GM21423 (cell line): ENCODE measurements at regions not wholly inside any gene's neighbourhood (a gene's known extent, or its start where the extent isn't known, plus 50 kb on each side); places are given as distances from the start of the nearest gene placed in this dataset.

Experiments
- ATAC-seq: cut with Tn5 transposase; IDR thresholded peaks from one replicate; pipeline ENCODE4 v1.9.1; 2021; ENCODE audit warnings: mild to moderate bottlenecking, moderate library complexity; ENCODE audit not compliant: unreplicated experiment

DNA sequence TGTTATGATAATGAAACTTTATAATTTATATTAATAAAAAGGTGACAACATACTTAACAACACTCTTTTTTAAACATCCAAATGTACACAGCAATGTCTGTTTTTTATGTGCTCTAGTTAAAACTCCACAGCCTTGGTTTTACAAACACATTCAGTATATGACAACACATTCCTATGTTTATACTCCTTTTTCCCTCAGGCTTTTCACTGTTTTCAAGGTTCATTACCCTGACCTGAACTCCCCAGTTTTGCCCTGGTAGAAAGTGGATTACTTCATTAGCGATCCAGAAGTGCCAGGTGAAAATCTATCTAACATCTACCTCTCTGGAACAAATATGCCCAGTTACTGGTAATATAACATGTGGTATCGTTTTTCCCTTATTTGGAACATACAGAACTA lies 340.2 kb upstream of the DDHD1 start:
- no peak for ATAC-seq

DNA sequence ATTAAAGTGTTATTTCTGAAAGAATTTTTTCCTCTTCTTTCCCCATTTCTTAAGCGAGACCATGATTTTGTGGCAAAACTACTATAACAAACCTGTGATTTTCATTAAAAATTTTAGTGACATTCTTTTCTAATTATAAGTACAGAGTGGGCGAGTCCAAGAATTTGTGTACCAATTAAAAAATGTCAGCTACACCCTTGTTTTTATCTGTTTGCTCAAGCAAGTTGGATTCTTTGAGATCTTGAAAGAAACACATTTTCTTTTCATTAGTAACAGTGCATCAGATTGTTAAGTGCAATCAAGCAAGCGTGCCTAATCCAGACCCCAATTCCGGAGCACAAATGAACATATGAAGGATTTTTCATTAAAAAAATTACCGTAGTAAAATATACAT lies 338.8 kb upstream of the DDHD1 start:
- no peak for ATAC-seq

DNA sequence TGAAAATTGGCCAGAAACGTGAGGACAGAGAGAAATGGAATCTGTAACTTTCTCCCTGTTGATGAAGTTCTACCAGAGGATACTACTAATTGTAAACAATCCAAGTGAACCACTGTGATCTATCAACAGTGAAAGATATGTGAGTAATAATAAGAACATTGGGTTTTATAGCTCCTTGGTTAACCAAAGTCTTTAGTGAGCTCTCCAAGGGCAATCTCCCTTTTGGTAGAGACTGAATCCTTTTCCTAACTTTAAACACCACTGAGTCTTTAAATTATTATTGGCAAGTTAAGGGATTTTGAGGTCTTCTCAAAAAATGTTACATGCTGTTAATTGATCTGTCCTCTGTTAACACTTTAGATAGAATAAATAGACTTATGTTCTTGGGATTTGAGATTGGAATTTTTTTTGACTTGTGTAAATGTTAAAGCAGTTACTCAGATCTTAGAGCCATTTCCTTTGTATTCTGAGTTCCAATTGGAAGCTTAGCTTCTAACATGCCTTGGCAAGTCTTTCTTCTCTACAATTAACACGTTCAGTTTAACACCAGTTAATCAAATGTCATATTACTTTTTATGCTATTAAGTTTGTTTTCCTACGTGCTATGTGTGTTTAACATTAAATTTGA lies 338.2 kb upstream of the DDHD1 start:
- no peak for ATAC-seq

DNA sequence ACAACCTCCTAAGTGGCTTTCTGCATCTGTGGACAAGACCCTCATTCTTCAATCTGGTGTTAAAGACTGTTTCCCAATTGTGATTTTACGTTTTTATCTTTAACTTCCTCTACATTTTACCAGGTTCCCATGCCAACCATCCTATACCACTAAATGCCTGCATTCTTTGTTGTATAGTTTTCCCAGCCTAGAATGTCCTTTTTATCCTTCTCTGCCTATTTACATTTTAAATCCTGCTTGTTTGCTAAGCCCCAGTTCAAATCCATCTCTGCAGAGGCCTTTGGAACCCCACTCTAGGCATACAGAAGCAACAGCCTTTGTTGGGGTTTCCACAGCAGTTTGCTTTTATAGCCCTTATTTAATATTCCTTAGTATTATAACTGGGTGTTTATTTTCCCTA lies 325.1 kb upstream of the DDHD1 start:
- ATAC-seq: no peak

DNA sequence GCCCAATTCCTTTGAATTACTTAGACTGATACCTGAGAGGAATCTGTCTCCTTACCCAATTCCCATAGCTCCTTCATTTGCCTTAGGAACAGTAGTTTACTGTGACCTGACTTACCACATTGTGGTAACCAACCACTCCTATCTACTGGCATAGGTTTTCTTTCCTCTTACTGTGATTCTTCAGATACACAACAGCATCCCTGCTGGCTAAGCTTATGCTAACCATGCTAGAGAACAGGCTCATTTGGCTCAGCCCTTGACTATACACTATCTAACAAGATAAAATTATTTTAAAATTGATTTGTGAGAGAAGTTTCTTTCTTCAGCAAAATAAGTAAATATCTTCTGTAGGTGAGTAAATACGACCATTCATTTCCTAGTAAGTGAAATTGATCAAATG lies 320.4 kb upstream of the DDHD1 start:
- ATAC-seq: no peak

DNA sequence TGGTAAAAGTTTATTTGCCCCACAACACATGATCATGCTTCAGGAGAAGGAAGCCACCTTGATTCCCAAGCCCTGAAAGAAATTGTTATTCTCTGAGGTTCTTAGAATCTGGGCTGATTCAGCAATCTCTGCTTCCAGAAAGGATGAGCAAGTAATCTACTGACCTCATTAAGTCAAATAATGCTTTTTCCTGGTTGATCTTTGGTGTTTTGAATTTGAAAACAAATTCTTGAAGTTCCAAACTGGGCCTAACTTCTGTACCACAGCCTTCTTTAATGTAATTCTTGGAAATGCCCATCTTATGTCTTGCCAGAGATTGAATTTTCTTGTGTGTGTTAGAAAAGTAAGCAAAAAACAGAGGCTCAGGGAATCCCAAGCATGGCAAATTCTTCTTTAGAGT lies 319.2 kb upstream of the DDHD1 start:
- ATAC-seq: no peak

DNA sequence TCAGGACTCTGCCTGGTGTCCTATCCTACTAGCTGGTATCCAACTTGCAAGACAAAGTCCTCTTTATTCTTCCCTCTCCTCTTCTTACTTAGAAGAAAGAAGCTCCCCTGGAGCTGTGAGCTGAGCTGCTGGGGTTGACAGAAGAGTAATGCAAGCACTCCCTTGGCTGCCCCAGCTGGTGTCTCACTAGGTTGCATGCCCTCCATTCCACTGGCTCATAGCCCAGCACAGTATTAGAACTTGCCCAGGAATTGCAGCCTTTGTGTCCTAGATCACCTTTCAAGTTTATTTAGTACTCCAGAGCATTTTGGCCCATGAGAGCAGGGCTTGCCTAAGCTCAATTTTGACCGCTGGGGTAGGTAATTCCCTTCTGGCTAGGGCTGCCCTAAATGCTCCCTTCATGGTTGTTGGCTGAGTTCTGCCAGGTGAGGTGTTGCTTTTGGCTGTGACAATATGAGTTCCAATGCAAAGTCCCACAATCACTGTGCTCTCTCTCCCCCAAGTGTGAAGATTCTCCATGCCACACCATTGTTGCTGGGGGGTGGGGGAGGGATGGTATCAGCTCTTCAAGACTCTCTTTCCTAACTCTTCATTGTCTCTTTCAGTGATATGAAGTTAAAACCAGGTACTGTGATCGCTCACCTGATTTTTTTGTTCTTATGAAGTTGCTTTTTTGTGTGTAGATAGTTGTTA lies 317.4 kb upstream of the DDHD1 start:
- ATAC-seq: no peak

DNA sequence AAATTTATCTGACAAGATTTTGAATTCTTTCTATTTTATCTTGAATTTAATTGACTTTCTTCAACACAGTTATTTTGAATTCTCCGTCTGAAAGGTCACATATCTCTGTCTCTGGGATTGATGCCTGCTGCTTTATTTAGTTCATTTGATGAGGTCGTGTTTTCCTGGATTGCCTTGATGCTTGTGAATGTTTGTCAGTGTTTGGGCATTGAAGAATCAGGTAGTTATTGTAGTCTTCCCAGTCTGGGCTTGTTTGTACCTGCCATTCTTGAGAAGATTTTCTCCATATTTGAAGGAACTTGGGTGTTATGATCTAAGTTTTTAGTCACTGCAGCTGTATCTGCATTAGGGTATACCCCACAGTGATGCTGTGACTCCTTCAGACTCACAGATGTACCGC lies 315.8 kb upstream of the DDHD1 start:
- ATAC-seq: no peak

DNA sequence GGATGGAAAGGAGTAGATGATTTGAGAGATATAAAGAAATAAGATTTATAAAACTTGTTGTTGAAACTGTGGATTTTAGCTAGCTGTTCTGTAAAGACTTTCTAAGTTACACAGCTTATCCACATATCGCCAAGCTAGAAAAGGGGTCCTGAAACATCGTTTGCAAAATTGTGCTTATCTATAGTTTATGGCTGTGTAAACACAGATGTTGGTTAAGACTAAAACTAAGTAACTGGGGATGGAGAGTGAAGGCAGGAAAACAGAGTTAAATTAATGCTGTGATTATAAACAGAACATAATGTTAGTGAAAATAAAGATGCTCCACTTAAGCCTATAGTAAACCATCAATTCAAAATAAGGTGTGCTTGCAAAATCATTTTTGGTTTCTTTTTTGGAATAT lies 311.3 kb upstream of the DDHD1 start:
- ATAC-seq: no peak

DNA sequence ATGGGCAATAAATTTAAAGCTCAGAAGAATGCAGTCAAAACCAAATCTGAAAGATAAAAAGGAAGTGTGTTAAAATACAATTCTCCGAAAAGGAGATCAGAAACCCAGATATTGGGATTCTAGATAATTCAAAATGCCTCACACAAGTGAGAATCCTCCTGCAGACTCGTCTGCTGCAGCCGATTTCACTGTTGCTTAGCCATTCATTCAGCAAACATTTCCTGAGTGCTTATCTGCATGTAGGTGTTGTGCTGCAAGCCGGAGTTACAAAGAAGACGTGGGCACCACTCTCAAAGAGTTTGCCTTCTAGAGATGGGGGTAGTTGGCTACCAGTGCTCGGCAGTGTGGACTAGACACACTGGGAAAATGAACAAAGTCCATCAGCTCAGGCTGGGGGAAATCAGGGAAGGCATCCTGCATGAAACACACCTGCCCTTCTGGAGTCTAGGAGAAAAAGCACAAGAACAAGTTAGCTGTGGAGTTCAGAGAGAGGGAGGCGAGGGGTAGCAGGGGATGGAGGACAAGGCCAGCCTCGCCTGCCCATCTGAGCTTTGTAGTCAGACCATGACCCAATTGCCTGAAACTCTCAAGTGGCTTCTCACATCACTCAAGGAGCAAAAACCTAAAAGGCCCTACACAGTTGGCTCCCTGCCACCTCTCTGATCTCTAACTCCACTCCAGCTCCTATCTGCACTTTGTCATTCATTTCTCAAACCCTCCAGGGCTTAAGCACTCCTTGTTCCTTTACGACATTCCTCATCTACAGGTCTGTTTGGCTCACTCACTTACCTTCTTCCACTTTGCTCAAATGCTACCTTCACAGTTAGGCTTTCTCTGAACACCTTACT lies 310.0 kb upstream of the DDHD1 start:
- no peak for ATAC-seq

DNA sequence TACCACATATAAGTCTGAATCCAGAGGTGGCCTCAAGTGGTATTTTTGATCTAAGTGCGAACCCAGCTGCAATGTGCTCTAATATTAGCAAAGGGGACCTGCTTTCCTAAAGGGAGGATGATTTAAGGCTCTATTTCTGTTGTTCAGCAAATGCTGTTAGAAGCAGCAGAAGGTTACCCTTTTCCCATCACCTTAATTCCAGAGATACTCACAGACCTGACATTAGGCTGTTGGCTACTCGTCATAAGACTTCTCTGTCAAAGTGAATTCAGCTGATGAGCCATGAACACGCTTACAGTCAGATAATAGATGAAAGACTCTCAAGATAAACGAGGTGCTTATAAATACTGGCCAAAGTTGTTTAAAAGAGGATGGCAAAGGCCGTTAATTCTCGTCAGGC lies 308.7 kb upstream of the DDHD1 start:
- ATAC-seq: no peak

DNA sequence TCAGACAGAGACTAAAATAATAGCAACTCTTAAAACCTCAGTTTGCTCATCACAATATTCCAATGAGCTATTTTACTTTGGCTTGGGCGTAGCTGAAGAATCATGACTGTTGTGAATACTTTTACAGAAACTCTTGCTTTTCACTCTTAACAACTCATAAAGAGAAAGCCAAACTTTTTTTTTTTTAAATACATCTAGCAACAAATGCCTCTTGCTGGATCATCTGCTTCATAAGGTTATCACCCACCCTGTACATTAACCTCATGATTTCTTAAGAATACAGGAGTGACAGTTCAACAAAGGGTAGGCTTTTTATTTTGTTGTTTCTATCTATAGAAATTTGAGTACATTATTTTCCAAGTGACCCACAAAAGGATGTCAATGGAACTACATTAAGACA lies 307.4 kb upstream of the DDHD1 start:
- ATAC-seq: no peak

DNA sequence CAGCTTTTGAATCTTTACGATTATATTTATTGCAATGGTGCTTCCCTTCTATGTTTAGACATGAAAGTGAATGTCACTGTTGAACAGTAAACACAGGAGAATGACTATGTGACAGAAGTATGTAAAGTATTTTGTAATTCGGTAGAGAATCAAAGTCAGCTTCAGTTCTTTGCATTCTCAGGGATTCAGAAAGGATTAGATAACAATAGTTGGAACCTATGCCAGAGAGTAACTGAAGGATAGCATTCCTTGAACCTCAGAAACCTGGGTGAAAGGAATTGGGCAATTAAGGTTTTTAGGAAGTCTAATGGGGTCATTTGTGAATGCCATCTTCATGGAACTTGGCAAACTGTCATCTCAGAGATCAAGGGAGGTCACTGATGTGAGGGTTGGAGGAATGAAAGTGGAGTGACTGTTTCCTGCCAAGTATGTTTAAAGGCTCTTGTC lies 305.3 kb upstream of the DDHD1 start:
- ATAC-seq: no peak

DNA sequence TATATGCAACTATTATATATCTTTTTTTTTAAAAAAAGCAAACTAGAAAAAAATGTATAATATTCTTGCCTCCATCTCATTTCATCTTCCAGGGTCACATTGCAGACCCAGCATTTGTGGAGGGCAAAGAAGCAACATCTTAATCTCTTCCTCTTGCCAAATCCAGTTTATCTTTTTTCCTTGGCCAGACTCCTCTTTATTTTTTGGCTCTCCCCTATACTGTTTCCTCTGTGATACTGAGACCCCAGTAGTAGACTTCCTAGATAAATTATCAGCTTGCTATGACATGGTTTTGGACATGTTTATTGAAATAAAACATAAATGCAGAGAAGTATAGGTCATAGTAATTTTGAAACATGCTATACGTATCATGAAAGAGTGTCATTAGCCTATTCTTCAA lies 303.8 kb upstream of the DDHD1 start:
- no peak for ATAC-seq

DNA sequence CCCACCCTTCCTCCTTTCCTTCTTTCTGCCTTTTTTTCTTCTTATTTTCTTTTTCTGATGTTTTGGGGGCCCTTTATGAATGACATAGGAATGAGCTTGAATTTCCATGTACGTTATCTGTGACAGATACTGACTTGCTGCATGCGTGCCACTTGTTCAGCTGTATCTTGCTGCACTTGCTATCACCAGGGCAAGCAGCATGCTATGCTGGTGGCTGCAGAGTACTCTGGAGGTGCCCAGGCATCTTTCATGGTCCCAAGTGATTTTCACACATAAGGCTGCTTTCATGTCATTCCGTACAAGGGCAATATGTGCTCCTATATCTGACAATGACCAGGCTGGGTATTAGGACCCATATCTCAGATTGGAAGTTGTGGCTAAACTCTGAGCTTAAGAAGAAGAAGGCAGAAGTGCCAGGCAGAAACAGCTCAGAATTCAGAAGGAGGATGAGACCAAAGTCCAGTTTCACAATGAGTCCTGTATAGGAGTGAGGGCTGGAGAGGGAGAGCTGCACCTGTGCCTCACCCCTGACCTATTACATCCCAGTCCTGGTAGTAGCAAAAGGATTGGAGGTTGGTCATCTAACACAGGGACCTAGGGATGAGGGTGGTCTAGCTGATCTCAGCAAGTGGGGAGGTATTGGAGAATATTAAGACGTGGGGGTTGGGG lies 299.0 kb upstream of the DDHD1 start:
- no peak for ATAC-seq

DNA sequence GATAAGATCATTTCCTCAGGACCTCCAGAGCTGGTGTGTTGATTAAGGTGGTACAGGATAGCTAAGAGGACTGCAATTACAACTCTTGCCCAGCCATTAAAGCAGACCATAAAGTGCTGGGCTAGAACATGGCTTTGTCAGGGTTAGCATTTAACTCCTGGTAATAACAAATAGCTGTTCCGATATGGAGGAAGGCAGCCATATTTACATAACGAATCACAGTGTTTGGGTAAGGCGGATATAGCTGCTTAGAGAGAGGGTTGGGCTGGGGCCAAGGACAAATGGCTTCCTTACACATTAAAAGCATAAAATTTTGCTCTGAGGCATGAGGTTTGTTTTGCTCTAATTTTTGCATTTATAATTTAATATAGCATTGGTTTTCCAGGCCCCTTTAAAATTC lies 297.7 kb upstream of the DDHD1 start:
- no peak for ATAC-seq

DNA sequence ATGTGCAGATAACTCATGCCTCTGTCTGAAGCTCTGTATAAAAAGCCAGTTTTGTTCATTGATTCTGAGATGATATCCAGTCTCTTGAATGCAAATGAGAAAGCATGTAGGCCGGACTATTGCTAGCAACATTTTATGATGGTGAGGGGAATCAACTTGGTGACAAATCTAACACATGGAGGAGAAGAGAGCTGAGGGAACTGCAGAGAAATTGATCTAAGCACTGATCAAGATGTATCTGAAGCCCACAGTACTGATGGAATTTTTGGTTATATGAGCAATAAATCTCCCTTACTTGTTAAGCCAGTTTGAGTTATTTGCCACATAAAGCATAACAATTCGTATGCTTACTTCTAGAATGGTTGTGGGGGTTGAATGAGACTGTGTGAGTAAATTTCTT lies 295.6 kb upstream of the DDHD1 start:
- no peak for ATAC-seq

DNA sequence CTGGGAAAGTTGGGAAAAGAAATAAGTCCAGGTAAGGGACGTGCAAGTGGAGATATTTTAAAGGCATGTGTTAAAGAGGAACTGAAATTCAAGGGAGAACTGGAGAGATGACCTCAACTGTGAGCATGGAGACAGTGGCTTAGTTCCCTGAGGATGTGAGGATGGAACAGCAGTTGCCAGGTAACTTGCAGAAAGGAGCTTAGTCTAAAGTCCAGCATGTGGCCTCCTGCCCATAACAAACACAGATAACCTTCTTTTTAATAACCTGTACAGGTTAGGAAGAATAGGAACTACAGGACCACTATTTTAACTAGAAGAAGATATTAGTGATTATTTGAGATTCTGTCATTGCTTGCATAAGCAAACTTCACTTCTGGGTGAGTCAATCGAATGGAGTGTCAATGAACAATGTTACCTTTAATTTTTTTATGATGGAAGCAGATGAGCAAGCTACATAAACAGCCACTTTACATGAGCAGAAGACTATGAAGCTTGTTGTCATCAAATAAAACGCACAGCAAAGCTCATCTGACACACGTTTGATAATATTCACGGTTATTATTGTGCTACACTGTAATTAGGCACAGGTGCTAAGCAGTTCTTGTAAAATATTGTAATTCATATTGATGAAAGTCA lies 291.7 kb upstream of the DDHD1 start:
- no peak for ATAC-seq

DNA sequence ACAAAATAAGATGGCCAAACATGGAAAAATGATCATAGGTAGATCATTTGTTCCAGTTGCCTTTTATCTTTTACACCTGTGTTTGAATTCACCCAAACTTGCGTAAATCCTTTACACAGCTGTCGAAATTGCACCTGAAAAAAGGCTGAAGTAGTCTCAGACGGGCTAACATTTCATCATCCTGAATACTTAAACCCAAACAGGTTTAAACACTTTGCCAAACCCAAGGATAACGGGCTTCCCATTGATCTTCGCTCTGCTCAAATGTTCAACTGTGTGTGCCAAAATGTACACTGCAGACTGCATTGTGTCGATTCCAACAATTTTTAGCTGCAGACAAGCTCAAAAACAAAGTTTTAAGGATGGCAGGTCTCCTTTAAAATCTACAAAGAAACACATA lies 288.7 kb upstream of the DDHD1 start:
- no peak for ATAC-seq

DNA sequence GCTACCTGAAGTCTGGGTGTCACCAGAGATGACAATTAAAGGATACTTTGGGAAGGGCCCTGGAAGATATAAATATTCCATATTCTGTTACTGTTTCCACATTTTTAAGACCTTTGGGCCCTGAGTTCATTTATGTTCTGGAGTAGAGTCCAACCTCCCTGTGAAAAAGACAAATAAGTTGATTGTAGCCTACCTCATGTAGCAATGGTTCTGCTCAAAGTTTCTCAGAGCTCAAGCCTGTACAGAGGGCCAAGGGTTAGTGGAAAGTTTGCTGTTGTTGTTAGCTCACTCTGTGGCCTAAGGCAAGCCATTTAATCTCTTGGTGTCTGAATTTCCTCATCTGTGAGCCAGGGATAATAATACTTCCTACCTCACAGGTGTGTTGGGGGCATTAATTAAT lies 284.7 kb upstream of the DDHD1 start:
- ATAC-seq: no peak

DNA sequence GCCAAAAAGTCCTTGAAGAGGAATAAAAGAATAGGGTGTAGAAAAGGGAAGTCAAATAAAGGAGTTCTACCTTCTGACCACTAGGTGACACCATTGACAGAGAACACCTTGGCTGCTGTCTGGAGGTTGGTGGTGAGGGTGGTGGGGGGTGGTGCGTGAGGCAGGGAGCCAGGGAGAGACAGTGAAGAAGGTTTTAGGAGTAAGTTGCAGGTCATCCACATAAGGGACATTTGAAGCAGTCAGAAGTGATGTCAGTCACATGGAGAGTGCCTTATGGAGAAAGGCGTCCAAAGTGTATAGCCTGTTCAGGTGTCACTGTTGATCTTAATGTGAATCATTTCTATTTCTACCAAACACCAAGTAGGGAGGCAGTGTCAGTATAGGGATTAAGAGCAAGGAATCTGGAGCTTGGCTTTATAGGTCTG lies 279.3 kb upstream of the DDHD1 start:
- no peak for ATAC-seq
